Colonic mucosa (tissue), 4 donors: ENCODE measurements at regions not wholly inside any gene's neighbourhood (a gene's known extent, or its start where the extent isn't known, plus 50 kb on each side); places are given as distances from the start of the nearest gene placed in this dataset.

ENCODE experiments used
- DNase-seq: peaks from one replicate; pipeline ENCODE4 v3.0.0-alpha.2; 2020
- H3K27ac ChIP-seq: fragments of 200-600 bp; one replicate; pipeline ENCODE4 v1.8.0; 2021
- H3K27me3 ChIP-seq: fragments of 200-600 bp; one replicate; pipeline ENCODE4 v1.8.0; 2021
- H3K36me3 ChIP-seq: fragments of 200-600 bp; one replicate; pipeline ENCODE4 v1.8.0; 2021
- H3K4me1 ChIP-seq: fragments of 200-600 bp; one replicate; pipeline ENCODE4 v1.8.0; 2021; ENCODE audit warnings: mild to moderate bottlenecking
- H3K4me3 ChIP-seq: fragments of 200-600 bp; one replicate; pipeline ENCODE4 v1.8.0; 2021
- H3K9ac ChIP-seq, 2 donors: one replicate each; pipeline ENCODE4 v1.7.0; 2013; ENCODE audit warnings: control low read depth in 2 of 2, low read depth in 2 of 2, low read length in 2 of 2
- H3K9me3 ChIP-seq: fragments of 200-600 bp; one replicate; pipeline ENCODE4 v1.8.0; 2021
- CTCF ChIP-seq: fragments of 200-600 bp; IDR thresholded peaks from one replicate; pipeline ENCODE4 v1.8.0; 2022; ENCODE audit warnings: antibody characterized with exemption, mild to moderate bottlenecking
- intact Hi-C: fragments of 100-400 bp; cut with DNase I; formaldehyde crosslinking; loops from one replicate; pipeline ENCODE4 v1.14.1; 2022
- donor health status: healthy.
- donor health status: DM: no; HTN: no; CAD: no.
- donor health status: DM: no; HTN: no; CAD: no.

GRCh38 chr1:59158321-59158720 lies 138.6 kb upstream of the FGGY start:
- DNase-seq: no peak
- H3K36me3 ChIP-seq: no peaks in the 10 kb centered on the region
- no peak overlapping the region for H3K4me3 ChIP-seq
- H3K27ac ChIP-seq: no peak overlapping the region
- no peaks in the 10 kb centered on the region for H3K9me3 ChIP-seq
- no peaks in the 10 kb centered on the region for H3K4me1 ChIP-seq
- no peaks in the 10 kb centered on the region for H3K27me3 ChIP-seq
- intact Hi-C loops: no loop called here
- no peak for TF ChIP-seq CTCF
- no peak overlapping the region for H3K9ac ChIP-seq

GRCh38 chr1:59159557-59160203 lies 137.2 kb upstream of the FGGY start:
- intact Hi-C loops: no loop called here
- no peaks in the 10 kb centered on the region for H3K9me3 ChIP-seq
- H3K4me1 ChIP-seq: no peaks in the 10 kb centered on the region
- H3K9ac ChIP-seq: no peak overlapping the region
- H3K4me3 ChIP-seq: no peak overlapping the region
- H3K27me3 ChIP-seq: no peaks in the 10 kb centered on the region
- H3K36me3 ChIP-seq: no peaks in the 10 kb centered on the region
- TF ChIP-seq CTCF: no peak
- DNase-seq: no peak
- no peak overlapping the region for H3K27ac ChIP-seq

- Histone ChIP-seq H3K4me1 (no peaks in the 10 kb centered on the region), H3K4me3 (no peak overlapping the region), H3K9ac (no peak overlapping the region), H3K27ac (no peak overlapping the region), H3K36me3 (no peaks in the 10 kb centered on the region), H3K27me3 (no peaks in the 10 kb centered on the region), H3K9me3 (no peaks in the 10 kb centered on the region)
- no peak for DNase-seq
- intact Hi-C loops: no loop called here
- TF ChIP-seq CTCF: no peak
These were observed 135.8 kb upstream of the FGGY start for GRCh38 chr1:59161136-59161535.

- Histone ChIP-seq H3K9ac (no peak overlapping the region), H3K36me3 (no peaks in the 10 kb centered on the region), H3K4me1 (no peaks in the 10 kb centered on the region), H3K4me3 (no peak overlapping the region), H3K9me3 (no peaks in the 10 kb centered on the region), H3K27me3 (no peaks in the 10 kb centered on the region), H3K27ac (no peak overlapping the region)
- intact Hi-C loops: no loop called here
- DNase-seq: no peak
- no peak for TF ChIP-seq CTCF
These were observed 134.2 kb upstream of the FGGY start for GRCh38 chr1:59162665-59163064.

- Histone ChIP-seq H3K9ac (no peak overlapping the region), H3K4me1 (no peaks in the 10 kb centered on the region), H3K9me3 (no peaks in the 10 kb centered on the region), H3K27ac (no peak overlapping the region), H3K36me3 (no peaks in the 10 kb centered on the region), H3K4me3 (no peak overlapping the region), H3K27me3 (no peaks in the 10 kb centered on the region)
- DNase-seq: no peak
- intact Hi-C loops: no loop called here
- no peak for TF ChIP-seq CTCF
These were observed 133.4 kb upstream of the FGGY start for GRCh38 chr1:59163268-59164092.
